Right kidney (tissue), 1 donor: ENCODE measurements at regions not wholly inside any gene's neighbourhood (a gene's known extent, or its start where the extent isn't known, plus 50 kb on each side); places are given as distances from the start of the nearest gene placed in this dataset.

Experiments used
- DNase-seq: peaks from one replicate; pipeline ENCODE4 v3.0.0-alpha.2; 2016

DNA sequence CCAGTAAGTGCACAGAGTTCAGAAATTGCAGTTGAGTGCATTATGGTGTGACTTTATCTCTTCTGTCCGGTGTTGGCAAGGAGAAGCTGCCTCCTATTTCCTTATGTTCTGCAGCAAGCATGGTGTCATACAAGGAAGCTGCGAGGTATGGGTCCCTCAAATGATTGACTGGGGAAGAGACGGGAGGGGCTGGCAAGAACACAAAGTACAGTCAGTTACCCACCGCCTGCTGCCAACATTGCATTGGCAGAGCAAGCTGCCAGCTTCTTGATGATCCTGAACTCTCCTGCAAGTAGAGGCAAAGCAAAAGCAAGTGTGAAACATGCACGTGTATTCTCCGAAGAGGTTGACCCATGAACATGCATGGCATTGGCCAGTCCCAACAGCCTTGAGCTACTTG is 1013.6 kb downstream of the UQCRFS1 start:
- no peak for DNase-seq

DNA sequence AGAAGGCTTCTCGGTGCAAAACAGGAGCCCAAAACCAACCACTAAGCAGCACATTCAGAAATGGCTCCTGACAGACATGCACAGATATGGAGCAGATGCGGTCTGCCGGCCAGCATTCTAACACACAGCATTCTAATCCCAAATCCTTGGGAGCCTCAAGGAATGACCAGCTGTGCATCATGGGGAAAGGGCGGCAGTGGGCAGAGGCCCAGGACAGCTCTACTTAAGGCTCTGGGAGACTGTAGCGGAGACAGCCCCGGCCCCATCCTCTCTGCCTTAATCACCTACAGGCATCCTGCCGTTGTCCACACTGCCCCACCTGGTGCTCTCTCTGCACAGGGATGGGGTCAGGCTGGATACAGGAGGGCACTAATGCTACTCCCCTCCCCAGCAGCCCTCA is 1016.0 kb downstream of the UQCRFS1 start:
- no peak for DNase-seq

DNA sequence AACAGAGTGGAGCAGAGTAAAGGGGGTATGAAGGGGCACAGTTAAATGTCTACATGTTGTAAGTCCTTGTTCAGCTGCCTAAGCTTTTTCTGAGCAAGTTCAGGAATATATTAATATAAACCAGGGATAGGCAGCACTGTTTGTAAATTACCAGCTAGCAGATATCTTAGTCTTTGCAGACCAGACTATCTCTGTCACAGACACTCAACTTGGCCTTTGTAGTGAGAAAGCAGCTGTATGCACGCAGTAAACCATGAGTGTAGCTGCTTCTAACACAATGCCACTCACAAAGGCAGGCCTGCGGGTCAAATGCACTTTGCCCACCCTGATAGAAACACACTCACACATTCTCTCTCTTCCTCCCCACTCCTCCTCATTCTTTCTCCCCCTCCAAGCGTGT is 1016.9 kb downstream of the UQCRFS1 start:
- DNase-seq, result peak; percentile 9

DNA sequence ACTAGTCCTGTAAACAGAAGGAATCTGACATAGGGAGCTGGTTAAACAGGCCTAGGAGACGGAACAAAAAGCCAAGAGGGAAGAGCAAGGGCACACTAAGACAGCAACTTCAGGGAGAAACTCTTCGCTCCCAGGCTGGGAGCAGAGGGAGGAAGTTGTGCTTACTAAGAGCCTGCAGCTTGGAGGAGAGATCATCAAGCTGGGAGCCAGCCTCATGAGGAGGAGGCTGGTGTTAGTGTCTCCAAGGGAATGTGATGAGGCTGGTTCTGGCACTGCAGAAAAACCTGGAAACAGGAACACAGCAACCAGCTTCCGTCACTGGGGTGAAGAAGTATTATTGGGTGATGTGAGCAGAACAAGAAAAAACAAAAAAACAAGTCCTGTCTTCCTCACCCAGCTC is 1027.3 kb downstream of the UQCRFS1 start:
- DNase-seq, result no peak

DNA sequence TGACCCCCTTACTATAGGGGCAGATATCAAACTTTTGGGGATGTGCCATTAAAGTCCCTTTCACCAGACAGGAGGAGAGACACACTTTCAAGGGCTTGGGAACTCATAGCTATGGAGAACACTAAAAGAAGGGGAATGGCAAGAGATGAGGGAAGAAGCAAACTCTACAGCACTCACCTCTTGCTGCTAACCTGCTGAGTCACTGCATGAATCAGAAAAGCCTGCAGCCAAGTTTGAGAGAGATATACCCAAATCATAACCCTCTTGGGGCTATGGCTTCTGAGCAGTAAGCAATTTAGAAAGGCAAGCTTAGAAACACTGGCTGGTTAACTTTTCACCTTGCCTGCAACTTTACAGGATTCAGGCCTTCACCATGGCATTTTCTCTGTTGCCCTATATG is 1028.0 kb downstream of the UQCRFS1 start:
- no peak for DNase-seq

DNA sequence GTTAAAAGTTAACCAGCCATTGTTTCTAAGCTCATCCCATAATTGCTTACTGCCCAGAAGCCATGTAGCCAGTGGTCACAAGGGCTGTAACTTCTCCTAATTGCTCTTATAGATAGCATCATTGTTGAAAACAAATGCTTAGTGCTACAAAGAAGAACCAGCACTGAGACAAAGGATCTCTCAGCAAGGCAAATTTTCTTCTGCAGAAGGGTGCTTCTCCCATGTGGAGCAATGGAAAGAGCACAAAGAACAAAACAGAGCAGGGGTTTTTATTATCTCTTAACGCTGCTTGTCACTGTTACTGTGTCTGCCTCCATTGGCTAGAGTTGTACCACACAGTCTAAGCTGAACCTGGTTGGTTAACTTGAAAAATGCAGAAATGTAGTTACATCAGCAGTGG is 1036.8 kb downstream of the UQCRFS1 start:
- no peak for DNase-seq

DNA sequence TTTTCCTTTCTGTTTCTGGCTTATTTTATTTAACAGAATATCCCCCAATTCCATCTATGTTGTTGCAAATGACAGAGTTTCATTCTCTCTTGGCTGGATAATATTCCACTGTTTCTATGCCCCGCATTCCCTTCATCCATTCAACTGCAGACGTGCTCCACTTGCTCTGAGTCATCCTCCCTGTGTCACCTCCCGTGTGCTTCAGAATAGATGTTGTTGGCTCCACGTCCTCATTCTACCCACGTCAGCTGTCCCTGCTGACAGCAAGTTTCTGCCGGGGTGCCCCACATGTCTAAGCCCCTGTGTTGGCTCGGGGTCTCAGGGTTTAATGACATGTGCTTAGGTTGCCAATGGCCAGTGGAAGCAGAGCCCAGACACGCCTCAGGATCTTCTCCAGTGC is 1041.0 kb downstream of the UQCRFS1 start:
- DNase-seq, result no peak

DNA sequence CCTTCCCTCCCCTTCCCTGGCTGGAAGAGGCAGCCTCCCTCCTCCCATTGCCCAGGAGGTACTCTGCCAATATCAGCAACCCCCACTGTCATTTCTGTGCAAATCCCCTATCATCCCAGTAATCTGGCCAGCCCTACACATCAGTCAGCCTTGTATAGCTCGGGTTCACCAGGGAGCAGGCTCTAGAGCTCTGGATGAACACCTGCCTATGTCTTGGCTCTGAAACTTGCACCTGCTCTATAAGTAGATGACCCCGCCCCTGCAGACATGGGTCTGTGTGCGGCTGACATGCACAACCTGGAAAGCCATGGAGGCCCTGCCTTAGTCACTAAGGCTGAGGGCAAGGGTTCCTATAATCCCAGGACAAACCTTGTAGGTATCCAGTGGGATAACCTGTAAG is 1042.9 kb downstream of the UQCRFS1 start:
- no peak for DNase-seq

DNA sequence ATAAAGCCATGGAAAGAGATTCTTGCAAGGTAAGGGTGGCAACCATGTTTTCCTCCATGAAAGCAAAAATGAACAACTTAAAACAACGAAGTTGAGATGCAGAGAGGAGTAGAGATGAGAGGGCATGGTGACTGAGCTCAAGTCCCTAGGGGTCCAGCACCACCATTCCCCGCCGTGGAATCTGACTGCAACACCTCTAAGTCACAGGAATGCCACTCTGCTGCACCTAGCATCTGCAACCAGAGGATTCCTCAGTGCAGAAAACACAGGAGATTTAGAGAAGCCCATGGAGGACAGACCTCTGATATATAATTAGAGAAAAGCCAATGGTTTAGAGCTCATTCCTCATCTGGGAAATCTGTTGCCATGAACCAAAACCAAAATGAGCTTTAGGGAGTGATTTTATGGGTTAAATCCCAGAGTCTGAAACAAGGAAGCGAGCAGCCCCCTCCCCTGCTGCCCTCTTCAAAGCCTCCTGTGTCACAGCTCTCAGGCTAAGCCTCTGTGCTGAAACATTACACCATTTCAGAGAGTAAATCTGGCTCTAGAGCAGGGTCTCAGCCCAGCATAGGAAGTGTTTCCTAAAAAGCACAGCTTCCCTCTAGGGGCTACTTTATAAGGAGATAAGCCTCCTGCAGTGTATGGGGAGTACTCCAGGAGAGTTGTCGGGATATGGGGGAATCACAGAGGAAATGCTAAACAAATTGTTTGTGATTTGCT is 1043.6 kb downstream of the UQCRFS1 start:
- peak; percentile 30 for DNase-seq

DNA sequence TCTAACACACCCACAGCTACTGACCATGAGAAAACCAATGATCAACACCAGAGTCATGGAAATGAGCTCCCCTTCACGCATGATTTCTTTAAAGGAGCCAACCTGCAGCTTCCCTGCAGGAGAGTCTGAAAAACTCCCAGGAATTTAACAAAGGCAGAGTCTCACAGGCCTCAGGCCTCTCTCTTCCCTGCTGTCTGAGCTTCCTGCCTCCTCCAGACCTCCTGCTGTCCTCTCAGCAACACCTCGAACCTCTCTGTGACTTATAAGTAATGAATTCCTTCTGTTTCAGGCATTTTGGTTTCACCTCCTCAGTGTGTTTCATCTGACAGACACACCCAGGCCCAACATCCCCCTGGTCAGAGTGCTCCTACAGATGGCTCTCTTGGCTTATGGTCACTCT is 1044.4 kb downstream of the UQCRFS1 start:
- DNase-seq, result no peak

DNA sequence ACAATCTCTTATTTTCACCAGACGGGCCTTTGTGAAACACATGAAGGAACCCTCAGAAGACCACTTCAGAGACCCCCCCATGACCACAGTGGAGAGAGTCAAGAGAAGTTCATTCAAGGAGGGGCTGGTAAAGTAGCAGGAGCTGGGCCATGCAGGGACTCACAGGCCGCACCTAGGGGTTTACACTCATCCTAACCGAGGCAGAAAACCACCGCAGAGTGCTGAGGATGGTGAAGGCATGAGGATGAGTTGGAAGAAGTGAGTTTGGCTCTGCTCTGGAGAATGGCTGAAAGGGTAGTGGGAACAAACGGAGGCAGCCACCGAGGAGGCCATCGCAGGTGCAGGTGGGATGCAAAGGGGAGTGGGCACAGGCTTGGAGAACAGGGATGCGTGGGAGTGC is 1046.9 kb downstream of the UQCRFS1 start:
- no peak for DNase-seq

DNA sequence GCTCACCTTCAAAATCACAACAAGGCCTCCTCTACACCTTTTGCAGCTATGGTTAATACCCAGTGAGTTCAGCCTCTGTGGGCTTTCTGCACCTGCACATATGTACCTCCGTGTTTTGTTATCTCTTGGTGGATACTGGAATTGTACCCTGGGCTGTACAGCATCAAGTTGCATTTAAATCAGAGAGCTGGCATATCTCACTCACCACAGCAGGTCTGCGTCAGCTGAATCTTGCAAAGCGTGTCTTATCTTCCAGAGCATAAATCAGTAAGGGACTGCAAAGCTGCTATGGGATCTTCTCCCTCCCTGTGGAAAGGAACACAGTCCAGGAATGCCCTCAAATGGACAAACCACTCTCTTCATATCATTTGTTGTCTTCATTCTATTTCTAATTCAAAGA is 1048.7 kb downstream of the UQCRFS1 start:
- DNase-seq, result no peak

DNA sequence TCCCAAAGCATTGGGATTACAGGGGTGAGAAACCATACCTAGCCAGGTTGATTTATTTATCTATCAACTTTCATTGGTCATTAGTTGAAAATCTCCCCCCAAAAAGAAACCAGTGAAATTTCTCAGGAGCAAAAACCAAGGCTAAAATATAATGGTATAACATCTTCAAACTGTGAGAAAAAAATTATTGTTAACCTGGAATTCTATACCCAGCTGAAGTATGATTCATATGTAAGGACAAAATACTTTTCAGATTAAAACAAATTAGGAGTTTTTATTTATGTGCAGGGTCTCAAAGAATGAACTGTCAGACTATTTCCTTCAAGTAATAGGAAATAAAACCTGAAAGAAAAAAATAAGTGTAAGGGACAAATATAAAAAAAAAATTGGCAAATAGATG is 1053.9 kb downstream of the UQCRFS1 start:
- no peak for DNase-seq

DNA sequence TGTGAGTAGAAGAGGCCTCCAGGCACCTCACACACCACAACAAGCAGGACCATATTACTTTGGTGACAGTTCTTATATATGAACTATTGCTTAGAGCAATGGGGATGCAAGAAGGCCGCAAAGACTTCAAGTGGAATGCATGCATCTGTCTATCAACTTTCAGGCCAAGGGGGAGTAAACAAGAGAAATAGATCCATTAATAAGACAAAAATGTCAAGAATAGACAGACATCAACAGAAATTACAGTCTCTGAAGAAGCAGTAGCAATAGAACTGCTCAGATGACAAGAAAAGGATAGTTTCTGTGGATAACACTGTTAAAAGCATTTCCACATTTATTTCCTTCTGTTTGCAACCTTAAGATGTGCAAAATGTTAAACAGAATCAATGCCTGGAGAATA is 1057.7 kb downstream of the UQCRFS1 start:
- no peak for DNase-seq

DNA sequence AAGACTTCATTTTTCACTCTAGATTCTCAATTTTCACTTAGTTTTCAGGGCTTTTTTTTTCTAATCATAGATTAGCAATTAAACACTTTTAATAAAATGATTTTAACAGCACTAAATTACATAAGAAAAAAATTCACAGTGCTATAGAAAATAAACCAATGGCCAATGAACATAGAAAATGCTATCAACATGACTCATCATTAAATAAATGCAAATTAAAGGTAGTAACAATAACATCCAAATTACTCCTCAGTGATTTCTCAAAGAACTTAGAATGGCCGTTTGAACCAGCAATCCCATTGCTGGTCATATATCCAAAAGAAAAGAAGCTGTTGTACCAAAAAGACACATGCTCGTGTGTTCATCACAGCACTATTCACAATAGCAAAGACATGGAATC is 1058.9 kb downstream of the UQCRFS1 start:
- DNase-seq, result no peak

DNA sequence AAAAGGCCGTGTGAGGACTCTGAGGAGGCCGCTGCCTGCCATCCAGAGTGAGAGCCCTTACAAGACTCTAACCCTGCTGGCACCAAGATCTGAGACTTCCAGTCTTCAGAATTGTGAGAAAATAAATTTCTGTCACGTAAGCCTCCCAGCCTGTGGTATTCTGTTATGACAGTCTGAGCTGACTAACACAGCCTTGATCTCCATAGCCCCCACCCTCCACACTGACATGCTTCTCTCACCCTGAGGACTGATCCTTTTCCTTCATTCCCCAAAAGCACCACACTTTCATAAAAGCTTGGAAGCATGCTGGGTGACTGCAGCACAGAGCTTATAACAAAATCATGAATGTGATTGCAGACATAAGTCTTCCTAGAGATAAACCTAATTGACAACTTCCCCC is 1059.8 kb downstream of the UQCRFS1 start:
- DNase-seq, result no peak

DNA sequence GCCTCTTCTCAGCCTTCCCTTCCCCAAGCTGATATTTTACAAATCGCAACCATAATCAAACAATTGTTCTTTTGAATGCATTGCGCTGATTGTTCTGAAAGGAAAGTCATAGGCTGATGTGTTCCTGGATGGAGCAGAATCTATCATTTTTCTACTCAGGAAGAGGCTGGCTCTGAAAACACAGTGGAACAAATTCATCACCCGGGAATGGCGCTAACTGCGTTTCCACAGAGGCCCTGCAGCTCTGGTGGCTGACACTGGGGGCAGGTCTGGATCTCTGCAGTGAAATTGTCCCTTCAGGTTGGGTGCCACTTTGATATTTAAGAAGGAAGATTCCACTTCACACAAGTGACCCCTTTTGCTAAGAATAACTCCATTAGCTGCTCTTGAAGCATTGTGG is 1060.8 kb downstream of the UQCRFS1 start:
- no peak for DNase-seq

DNA sequence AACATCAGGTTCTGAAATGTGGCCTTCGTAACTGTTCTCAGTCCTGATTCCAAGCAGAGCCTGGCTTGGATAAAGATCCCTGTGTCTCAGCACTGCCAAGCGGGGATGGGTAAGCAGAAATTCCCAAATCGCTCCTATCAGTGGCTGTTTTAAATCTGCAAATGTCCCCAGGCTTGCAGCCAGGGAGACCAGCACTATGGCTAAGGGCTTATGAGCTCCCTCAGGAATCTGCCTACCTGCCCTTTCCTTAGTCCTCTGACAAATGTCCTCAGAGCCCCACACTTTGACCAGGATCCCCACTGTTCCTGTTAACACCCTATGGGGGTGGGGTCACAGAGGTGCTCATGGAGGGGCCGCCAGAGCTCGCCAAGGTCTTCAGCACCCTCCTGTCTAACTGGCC is 1062.8 kb downstream of the UQCRFS1 start:
- DNase-seq, result no peak

DNA sequence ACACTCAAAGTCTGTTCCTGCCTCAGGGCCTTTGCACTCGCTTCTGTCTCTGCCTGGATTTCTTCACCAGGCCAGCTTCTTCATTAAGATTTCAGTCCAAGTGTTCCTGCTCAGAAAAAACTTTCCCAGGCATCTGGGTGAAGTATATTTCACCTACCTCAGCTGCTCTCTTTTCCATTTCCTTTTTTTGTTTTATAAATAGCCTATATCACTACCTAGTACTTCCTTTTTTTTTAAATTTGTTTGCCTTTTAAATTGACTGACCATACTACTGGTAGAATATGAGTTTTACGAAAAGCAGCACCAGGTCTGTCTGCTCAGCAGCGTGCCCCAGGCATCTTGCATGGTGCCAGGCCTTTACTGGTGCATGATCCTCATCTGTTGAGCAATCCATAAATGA is 1064.4 kb downstream of the UQCRFS1 start:
- DNase-seq, result no peak

DNA sequence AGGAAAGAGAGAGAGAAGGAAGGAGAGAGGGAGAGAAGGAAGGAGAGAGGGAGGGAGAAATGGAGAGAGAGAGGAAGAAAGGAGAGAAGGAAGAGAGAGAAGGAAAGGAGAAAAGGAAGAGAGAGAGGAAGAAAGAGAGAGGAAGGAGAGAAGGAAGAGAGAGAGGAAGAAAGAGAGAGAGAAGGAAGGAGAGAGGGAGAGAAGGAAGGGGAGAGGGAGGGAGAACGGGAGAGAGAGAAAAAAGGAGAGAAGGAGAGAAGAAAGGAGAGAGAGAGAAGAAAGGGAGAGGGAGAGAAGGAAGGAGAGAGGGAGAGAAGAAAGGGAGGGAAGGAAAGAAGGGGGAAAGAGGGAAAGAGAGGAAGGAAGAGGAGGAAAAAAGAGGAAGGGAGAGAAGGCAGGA is 1070.7 kb downstream of the UQCRFS1 start:
- DNase-seq, result no peak

DNA sequence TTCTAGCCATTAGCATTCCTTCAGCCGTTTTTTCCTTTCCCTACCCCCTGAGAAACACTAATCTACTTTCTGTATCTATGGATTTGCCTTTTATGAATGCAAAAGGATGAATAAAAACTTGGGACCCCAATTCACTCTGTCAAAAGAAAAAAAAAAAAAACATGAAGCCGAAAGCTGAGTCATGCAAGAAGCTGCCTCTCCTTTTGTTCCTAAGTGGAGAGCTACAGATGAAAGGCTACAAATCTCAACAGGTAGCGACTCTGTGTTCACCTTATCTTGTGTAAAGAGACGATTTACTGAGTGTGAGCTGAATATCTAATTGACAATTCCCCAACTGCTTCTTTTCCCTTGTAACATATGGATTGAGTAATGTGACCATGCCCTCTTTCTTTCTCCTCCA is 1072.8 kb downstream of the UQCRFS1 start:
- DNase-seq, result no peak

DNA sequence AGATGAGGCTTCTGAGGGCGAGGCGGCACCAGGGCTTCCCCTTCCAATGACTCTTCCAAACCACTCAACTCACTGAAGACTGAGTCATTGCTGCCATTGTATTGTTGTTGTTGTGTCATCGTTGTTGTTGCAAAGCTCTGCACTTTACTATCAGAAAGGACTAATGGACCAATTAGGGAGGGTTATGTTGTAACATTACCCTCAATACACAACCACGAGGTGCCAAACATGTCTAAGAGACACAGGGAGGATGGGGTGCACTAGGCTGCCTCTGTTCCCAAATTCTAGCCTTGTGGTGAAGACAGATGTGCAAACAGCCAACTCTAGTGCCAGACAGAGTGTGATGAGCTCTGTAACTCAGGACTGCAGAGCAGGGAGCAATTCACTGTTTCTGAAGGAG is 1075.2 kb downstream of the UQCRFS1 start:
- DNase-seq, result no peak

DNA sequence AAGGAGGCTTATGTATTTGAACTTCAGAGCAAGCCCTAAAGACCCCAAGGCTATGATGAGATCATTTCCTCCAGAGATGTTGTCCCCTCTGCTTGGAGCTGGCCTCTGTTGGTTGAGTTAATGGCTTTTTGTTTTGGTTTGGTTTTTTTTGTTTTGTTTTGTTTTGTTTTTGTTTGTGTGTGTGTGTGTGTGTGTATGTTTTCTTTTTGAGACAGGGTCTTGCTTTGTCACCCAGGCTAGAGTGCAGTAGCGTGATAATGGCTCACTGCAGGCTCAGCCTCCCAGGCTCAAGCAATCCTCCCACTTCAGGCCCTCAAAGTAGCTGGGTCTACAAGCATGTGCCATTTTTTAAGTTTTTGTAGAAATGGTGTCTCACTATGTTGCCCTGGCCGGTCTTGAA is 1076.2 kb downstream of the UQCRFS1 start:
- DNase-seq, result no peak

DNA sequence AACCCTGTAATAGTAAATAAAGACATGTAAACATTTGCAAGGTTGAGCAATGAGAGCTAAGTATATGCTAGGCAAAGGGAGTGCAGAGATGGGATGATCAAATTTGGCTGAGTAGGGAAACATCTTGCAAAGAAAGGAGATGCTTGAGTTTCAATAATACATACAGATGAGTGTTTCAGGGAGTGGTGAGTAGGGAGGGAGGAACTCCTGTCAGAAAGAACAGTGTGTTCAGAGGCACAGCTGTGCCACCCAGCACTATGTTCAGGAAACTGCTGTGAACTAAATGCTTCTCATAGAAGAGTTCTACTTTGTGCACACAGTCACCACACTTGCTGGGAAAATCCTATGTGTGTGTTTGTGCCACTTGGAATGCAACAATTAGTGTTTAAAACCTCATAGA is 1077.1 kb downstream of the UQCRFS1 start:
- DNase-seq, result no peak

DNA sequence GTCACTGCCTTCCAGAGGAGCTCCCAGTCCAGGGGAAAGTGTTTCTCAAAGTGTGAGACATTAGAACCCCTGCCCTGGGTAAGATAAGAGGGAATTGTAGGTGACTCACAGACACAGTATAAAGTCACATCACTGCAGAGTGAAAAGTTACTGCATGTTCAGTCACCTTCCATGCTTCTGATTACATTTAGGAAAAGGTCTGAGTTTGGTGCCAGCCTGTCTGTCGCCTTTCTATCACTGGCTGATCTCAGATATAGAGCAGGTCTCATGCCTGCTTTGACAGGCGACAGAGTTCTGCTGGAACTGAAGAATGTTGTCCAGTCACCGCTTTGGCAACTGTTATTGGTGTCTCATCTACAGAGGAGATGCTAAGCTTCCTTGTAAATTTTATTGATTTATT is 1078.6 kb downstream of the UQCRFS1 start:
- DNase-seq, result no peak
